ENCODE measurements at regions not wholly inside any gene's neighbourhood (a gene's known extent, or its start where the extent isn't known, plus 50 kb on each side); places are given as distances from the start of the nearest gene placed in this dataset.

GRCh38 chr14:26281280-26281998 is 316.4 kb downstream of the NOVA1 start (continued):
- TF ChIP-seq, protein P1, sequence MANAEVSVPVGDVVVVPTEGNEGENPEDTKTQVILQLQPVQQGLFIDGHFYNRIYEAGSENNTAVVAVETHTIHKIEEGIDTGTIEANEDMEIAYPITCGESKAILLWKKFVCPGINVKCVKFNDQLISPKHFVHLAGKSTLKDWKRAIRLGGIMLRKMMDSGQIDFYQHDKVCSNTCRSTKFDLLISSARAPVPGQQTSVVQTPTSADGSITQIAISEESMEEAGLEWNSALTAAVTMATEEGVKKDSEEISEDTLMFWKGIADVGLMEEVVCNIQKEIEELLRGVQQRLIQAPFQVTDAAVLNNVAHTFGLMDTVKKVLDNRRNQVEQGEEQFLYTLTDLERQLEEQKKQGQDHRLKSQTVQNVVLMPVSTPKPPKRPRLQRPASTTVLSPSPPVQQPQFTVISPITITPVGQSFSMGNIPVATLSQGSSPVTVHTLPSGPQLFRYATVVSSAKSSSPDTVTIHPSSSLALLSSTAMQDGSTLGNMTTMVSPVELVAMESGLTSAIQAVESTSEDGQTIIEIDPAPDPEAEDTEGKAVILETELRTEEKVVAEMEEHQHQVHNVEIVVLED (CRISPR knock-in tag; IDR thresholded peaks at IDR 0.05): no peak
- TF ChIP-seq CEBPG (CRISPR knock-in tag; IDR thresholded peaks at IDR 0.05) (no peak), CEBPG (tag; conservative IDR thresholded peaks at IDR 0.05 in 1 of 2, IDR thresholded peaks at IDR 0.05 in 1 of 2) (no peak), MCM5 (IDR thresholded peaks at IDR 0.05; ENCODE audit: low read depth) (no peak), CEBPB (tag; IDR thresholded peaks at IDR 0.05) (no peak), MAFF (IDR thresholded peaks at IDR 0.05; ENCODE audit: low read length) (peak; percentile 98), ZNF75A (CRISPR knock-in tag; IDR thresholded peaks at IDR 0.05) (no peak), TEAD1 (CRISPR knock-in tag; IDR thresholded peaks at IDR 0.05) (no peak), FIP1L1 (IDR thresholded peaks at IDR 0.05; ENCODE audit: low read depth, low read length, poor library complexity, severe bottlenecking) (no peak), ZNF561 (CRISPR knock-in tag; conservative IDR thresholded peaks at IDR 0.05) (no peak), SP1 (CRISPR knock-in tag; IDR thresholded peaks at IDR 0.05) (no peak), HNRNPL (IDR thresholded peaks at IDR 0.05; ENCODE audit: low read depth, low read length) (no peak), MAFK (IDR thresholded peaks at IDR 0.05; ENCODE audit: low read length) (peak; percentile 95), ZNF146 (CRISPR knock-in tag; IDR thresholded peaks at IDR 0.05; ENCODE audit: unreplicated experiment) (no peak), CHCHD3 (CRISPR knock-in tag; IDR thresholded peaks at IDR 0.05) (no peak), MCM7 (IDR thresholded peaks at IDR 0.05) (no peak), ZC3H4 (CRISPR knock-in tag; IDR thresholded peaks at IDR 0.05; ENCODE audit: borderline replicate concordance) (no peak), SRSF3 (IDR thresholded peaks at IDR 0.05; ENCODE audit: insufficient read depth, low read length) (no peak), NFE2L1 (tag; IDR thresholded peaks at IDR 0.05; ENCODE audit: borderline replicate concordance, low read depth) (peak; percentile 96), MEF2D (tag; conservative IDR thresholded peaks at IDR 0.05; ENCODE audit: low read depth) (no peak), MAFG (tag; conservative IDR thresholded peaks at IDR 0.05) (peak; percentile 99)
- TF ChIP-seq, protein P2, sequence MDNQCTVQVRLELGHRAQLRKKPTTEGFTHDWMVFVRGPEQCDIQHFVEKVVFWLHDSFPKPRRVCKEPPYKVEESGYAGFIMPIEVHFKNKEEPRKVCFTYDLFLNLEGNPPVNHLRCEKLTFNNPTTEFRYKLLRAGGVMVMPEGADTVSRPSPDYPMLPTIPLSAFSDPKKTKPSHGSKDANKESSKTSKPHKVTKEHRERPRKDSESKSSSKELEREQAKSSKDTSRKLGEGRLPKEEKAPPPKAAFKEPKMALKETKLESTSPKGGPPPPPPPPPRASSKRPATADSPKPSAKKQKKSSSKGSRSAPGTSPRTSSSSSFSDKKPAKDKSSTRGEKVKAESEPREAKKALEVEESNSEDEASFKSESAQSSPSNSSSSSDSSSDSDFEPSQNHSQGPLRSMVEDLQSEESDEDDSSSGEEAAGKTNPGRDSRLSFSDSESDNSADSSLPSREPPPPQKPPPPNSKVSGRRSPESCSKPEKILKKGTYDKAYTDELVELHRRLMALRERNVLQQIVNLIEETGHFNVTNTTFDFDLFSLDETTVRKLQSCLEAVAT (IDR thresholded peaks at IDR 0.05): no peak

Data from K562 (cell line).